Body of pancreas (tissue), 4 donors: ENCODE measurements at regions not wholly inside any gene's neighbourhood (a gene's known extent, or its start where the extent isn't known, plus 50 kb on each side); places are given as distances from the start of the nearest gene placed in this dataset.

Experiments
- CTCF ChIP-seq, 7 experiments: fragments of 450-650 bp in 4 of 7; fragments of 200-600 bp in 3 of 7; sonication (generic) in 3 of 7; IDR thresholded peaks; one replicate each; pipeline ENCODE4 v1.5.1; 2016 to 2019; ENCODE audit warnings: antibody characterized with exemption in 7 of 7
- POLR2A ChIP-seq, 3 donors: fragments of 450-650 bp; IDR thresholded peaks; one replicate each; pipeline ENCODE4 v1.6.1; 2016; ENCODE audit warnings: antibody characterized with exemption in 3 of 3, mild to moderate bottlenecking in 2 of 3

GRCh38 chr20:24160563-24161281 lies 172.1 kb upstream of the GGTLC1 start:
- TF ChIP-seq POLR2A (IDR thresholded peaks at IDR 0.05) (no peak), CTCF (IDR thresholded peaks at IDR 0.05) (peak; percentile 59 to 76 (median 69))
